Ishikawa (cell line): ENCODE measurements at regions not wholly inside any gene's neighbourhood (a gene's known extent, or its start where the extent isn't known, plus 50 kb on each side); places are given as distances from the start of the nearest gene placed in this dataset.

Source experiments
- CREB1 ChIP-seq: IDR thresholded peaks from 2 replicates; pipeline ENCODE4 v1.6.1; 2012; ENCODE audit warnings: low read depth
- RAD21 ChIP-seq: IDR thresholded peaks from 2 replicates; pipeline ENCODE4 v1.6.1; 2012; ENCODE audit warnings: low read depth
- REST ChIP-seq: IDR thresholded peaks from 2 replicates; pipeline ENCODE4 v1.6.1; 2012; ENCODE audit warnings: low read depth, mild to moderate bottlenecking
- TAF1 ChIP-seq: IDR thresholded peaks from 2 replicates; pipeline ENCODE4 v1.6.1; 2012; ENCODE audit warnings: low read depth, mild to moderate bottlenecking
- TCF12 ChIP-seq: IDR thresholded peaks from 2 replicates; pipeline ENCODE4 v1.6.1; 2012; ENCODE audit warnings: low read depth
- USF1 ChIP-seq: IDR thresholded peaks from 2 replicates; pipeline ENCODE4 v1.6.1; 2012
- YY1 ChIP-seq: IDR thresholded peaks from 2 replicates; pipeline ENCODE4 v1.6.1; 2012; ENCODE audit warnings: low read depth

- TF ChIP-seq REST (no peak), TCF12 (no peak), USF1 (no peak), RAD21 (no peak), YY1 (no peak), CREB1 (no peak), TAF1 (no peak)
These were observed 75.4 kb upstream of the SDK2 start for GRCh38 chr17:73719588-73720071.
